ENCODE measurements at regions not wholly inside any gene's neighbourhood (a gene's known extent, or its start where the extent isn't known, plus 50 kb on each side); places are given as distances from the start of the nearest gene placed in this dataset.

- DNase-seq (ENCODE audit: low read depth) (peak; percentile 91), FAIRE-seq (no peak)
- Histone ChIP-seq H3K27me3 (ENCODE audit: control insufficient read depth, insufficient read depth, low read length) (no peaks in the 10 kb centered on the region), H3K36me3 (ENCODE audit: control insufficient read depth, insufficient read depth, low read length) (no peaks in the 10 kb centered on the region), H3K4me3 (ENCODE audit: low read depth, low read length) (no peak overlapping the region)
- TF ChIP-seq, protein P1, sequence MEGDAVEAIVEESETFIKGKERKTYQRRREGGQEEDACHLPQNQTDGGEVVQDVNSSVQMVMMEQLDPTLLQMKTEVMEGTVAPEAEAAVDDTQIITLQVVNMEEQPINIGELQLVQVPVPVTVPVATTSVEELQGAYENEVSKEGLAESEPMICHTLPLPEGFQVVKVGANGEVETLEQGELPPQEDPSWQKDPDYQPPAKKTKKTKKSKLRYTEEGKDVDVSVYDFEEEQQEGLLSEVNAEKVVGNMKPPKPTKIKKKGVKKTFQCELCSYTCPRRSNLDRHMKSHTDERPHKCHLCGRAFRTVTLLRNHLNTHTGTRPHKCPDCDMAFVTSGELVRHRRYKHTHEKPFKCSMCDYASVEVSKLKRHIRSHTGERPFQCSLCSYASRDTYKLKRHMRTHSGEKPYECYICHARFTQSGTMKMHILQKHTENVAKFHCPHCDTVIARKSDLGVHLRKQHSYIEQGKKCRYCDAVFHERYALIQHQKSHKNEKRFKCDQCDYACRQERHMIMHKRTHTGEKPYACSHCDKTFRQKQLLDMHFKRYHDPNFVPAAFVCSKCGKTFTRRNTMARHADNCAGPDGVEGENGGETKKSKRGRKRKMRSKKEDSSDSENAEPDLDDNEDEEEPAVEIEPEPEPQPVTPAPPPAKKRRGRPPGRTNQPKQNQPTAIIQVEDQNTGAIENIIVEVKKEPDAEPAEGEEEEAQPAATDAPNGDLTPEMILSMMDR (IDR thresholded peaks at IDR 0.05; ENCODE audit: insufficient read depth, low read length, severe bottlenecking): no peak
Observed at GRCh38 chr3:152969557-152970300, 134.8 kb downstream of the P2RY1 start.

DNA sequence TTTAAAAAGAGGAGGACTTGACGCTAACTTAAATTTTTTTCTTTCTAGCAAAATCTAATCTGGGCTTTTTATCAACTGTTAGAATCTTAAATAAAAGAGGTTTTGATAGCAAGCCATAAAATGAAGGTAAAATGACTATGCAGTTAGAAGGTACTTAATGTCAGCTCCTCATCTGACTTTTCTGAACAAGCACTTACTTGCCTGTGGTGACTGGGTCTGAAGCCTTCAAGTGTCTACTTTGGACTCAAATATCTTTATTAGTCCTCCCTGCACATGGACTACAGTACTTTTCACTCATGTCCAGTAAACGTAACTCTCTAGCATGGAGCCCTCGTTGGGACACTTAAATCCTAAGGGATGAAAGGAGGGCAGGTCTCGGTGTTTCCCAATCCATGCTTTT lies 135.9 kb downstream of the P2RY1 start:
- peak; percentile 84 for DNase-seq (ENCODE audit: low read depth)
- no peak overlapping the region for H3K4me3 ChIP-seq (ENCODE audit: low read depth, low read length)
- H3K27me3 ChIP-seq (ENCODE audit: control insufficient read depth, insufficient read depth, low read length): no peaks in the 10 kb centered on the region
- H3K36me3 ChIP-seq (ENCODE audit: control insufficient read depth, insufficient read depth, low read length): no peaks in the 10 kb centered on the region
- no peak for FAIRE-seq
- TF ChIP-seq, protein P1 (IDR thresholded peaks at IDR 0.05; ENCODE audit: insufficient read depth, low read length, severe bottlenecking): no peak

DNA sequence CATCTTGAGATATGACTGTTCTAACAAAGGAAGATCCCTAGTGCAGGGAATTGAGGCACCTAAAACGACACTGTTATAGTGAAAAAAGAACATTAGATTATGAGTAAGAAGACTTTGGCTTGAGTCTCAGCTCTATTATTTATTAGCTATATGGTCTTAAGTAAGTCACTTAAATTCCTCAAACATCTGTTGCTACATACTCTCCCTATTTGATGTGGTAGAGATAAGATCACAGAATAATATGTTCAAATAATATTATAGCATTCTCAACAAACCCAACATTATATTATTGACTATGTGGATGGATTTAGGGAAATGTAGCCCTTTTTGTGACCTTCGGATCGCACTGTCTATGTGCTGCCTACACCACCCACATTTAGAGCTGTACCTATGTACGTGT lies 136.9 kb downstream of the P2RY1 start:
- no peaks in the 10 kb centered on the region for H3K36me3 ChIP-seq (ENCODE audit: control insufficient read depth, insufficient read depth, low read length)
- no peak for FAIRE-seq
- TF ChIP-seq, protein P1 (IDR thresholded peaks at IDR 0.05; ENCODE audit: insufficient read depth, low read length, severe bottlenecking): no peak
- H3K27me3 ChIP-seq (ENCODE audit: control insufficient read depth, insufficient read depth, low read length): no peaks in the 10 kb centered on the region
- DNase-seq (ENCODE audit: low read depth): no peak
- no peak overlapping the region for H3K4me3 ChIP-seq (ENCODE audit: low read depth, low read length)

GRCh38 chr3:152973575-152973974 lies 138.6 kb downstream of the P2RY1 start:
- DNase-seq (ENCODE audit: low read depth) (peak; percentile 23), FAIRE-seq (no peak)
- Histone ChIP-seq H3K27me3 (ENCODE audit: control insufficient read depth, insufficient read depth, low read length) (no peaks in the 10 kb centered on the region), H3K36me3 (ENCODE audit: control insufficient read depth, insufficient read depth, low read length) (no peaks in the 10 kb centered on the region), H3K4me3 (ENCODE audit: low read depth, low read length) (no peak overlapping the region)
- TF ChIP-seq, protein P1 (IDR thresholded peaks at IDR 0.05; ENCODE audit: insufficient read depth, low read length, severe bottlenecking): no peak

DNA sequence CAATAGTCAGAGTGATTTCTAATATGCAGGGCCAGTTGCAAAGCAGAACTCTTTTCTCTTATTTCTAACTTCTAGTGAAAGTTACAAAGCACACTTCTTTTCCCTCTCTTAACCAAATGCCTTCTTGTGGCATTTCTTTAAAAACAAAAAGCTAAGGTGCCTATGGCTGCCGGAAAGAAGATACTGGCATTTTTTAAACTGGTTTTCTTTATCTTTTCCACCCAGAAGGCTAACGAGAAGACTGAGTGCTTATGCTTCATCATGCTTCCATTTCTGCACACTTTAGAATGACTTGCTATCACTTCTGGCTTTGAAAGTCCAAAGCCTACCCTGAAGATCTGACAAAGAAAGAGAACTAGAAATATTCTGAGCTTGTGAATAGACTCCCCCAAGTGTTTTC lies 141.3 kb downstream of the P2RY1 start:
- Histone ChIP-seq H3K27me3 (ENCODE audit: control insufficient read depth, insufficient read depth, low read length) (no peaks in the 10 kb centered on the region), H3K4me3 (ENCODE audit: low read depth, low read length) (no peak overlapping the region), H3K36me3 (ENCODE audit: control insufficient read depth, insufficient read depth, low read length) (no peaks in the 10 kb centered on the region)
- TF ChIP-seq, protein P1 (IDR thresholded peaks at IDR 0.05; ENCODE audit: insufficient read depth, low read length, severe bottlenecking): no peak
- no peak for FAIRE-seq
- DNase-seq (ENCODE audit: low read depth): no peak

DNA sequence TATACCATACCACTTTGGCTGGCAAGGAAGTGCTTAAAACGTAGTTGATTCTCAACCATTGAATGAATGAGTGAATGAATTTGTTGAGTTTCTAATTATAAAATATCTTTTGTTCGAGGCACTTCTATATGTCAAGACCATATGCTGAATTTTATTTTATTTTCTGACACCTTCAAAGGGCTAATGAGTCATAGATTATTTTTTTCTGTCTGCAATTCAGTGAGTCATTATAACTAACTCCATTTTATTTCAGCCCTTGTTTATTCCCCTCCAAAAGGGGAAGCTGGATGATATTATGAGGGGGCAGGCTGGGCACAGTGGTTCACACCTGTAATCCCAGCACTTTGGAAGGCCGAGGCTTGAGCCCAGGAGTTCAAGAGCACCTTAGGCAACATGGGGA lies 142.4 kb downstream of the P2RY1 start:
- H3K4me3 ChIP-seq (ENCODE audit: low read depth, low read length): no peak overlapping the region
- peak; percentile 79 for DNase-seq (ENCODE audit: low read depth)

More for the DNA sequence above, 142.4 kb downstream of the P2RY1 start:
- no peaks in the 10 kb centered on the region for H3K36me3 ChIP-seq (ENCODE audit: control insufficient read depth, insufficient read depth, low read length)
- no peak for FAIRE-seq
- no peaks in the 10 kb centered on the region for H3K27me3 ChIP-seq (ENCODE audit: control insufficient read depth, insufficient read depth, low read length)
- TF ChIP-seq, protein P1 (IDR thresholded peaks at IDR 0.05; ENCODE audit: insufficient read depth, low read length, severe bottlenecking): no peak

Data from bronchial epithelial cell (primary cell).